IMR-90 (cell line): ENCODE measurements at regions not wholly inside any gene's neighbourhood (a gene's known extent, or its start where the extent isn't known, plus 50 kb on each side); places are given as distances from the start of the nearest gene placed in this dataset.

ENCODE experiments used
- ATAC-seq: fragments of 200-7000 bp; cut with Tn5 transposase; 2 replicates; pipeline ENCODE4 v1.9.1; 2020; ENCODE audit warnings: low read depth, mild to moderate bottlenecking, moderate library complexity
- BruUV-seq: library from RNA; stranded (reverse); fragments of 400-500 nt; replicated peaks from 2 replicates; lab custom pipeline; 2021; lab: Mats Ljungman, UMichigan
- CTCF ChIA-PET: fragments of 300-600 bp; formaldehyde crosslinking; extraction: SDS; loops from one replicate; lab custom pipeline; 2021; ENCODE audit warnings: antibody characterized with exemption; lab: Yijun Ruan, JAX
- POLR2A ChIA-PET: fragments of 300-600 bp; sonication (Branson Sonifier 250); formaldehyde crosslinking; loops from one replicate; lab custom pipeline; 2022; ENCODE audit warnings: antibody characterized with exemption; ENCODE audit not compliant: unreplicated experiment; lab: Charles Lee
- DNase-seq: peaks from one replicate; pipeline ENCODE4 v3.0.0; 2013
- H2AFZ ChIP-seq: replicated peaks from 2 replicates; pipeline ENCODE3; 2013; ENCODE audit warnings: low read length, mild to moderate bottlenecking; ENCODE audit not compliant: poor library complexity
- H2AK5ac ChIP-seq: 2 replicates; pipeline ENCODE4 v1.6.1; 2013; ENCODE audit warnings: low read depth, low read length, inconsistent platforms
- H2AK9ac ChIP-seq: replicated peaks from 2 replicates; pipeline ENCODE3; 2013; ENCODE audit warnings: mild to moderate bottlenecking, low read depth, low read length, moderate library complexity; ENCODE audit not compliant: poor library complexity
- H2BK120ac ChIP-seq: 2 replicates; pipeline ENCODE4 v1.6.1; 2013; ENCODE audit warnings: low read depth, low read length, inconsistent platforms
- H2BK15ac ChIP-seq: 3 replicates; pipeline ENCODE4 v1.6.1; 2013; ENCODE audit warnings: low read depth, low read length, inconsistent platforms
- H2BK20ac ChIP-seq: 2 replicates; pipeline ENCODE4 v1.6.1; 2013; ENCODE audit warnings: low read depth, mild to moderate bottlenecking, inconsistent platforms, low read length, moderate library complexity
- H2BK5ac ChIP-seq: 2 replicates; pipeline ENCODE4 v1.6.1; 2013; ENCODE audit warnings: mild to moderate bottlenecking, low read depth, low read length, inconsistent platforms; ENCODE audit not compliant: poor library complexity, severe bottlenecking
- H3K14ac ChIP-seq: replicated peaks from 2 replicates; pipeline ENCODE4 v1.6.1; 2013; ENCODE audit warnings: low read depth, low read length, inconsistent platforms
- H3K18ac ChIP-seq: 2 replicates; pipeline ENCODE4 v1.6.1; 2013; ENCODE audit warnings: low read depth, low read length, control low read depth
- H3K23ac ChIP-seq: 2 replicates; pipeline ENCODE4 v1.6.1; 2013; ENCODE audit warnings: low read depth, low read length, inconsistent platforms
- H3K27ac ChIP-seq: 2 replicates; pipeline ENCODE4 v1.5.1; 2013; ENCODE audit warnings: mild to moderate bottlenecking, control low read depth, low read length; ENCODE audit not compliant: insufficient read depth
- H3K27me3 ChIP-seq: 2 replicates; pipeline ENCODE4 v1.6.1; 2013; ENCODE audit warnings: low read length; ENCODE audit not compliant: control insufficient read depth, insufficient read depth
- H3K36me3 ChIP-seq: 2 replicates; pipeline ENCODE4 v1.6.1; 2013; ENCODE audit warnings: low read length, mixed read lengths; ENCODE audit not compliant: control insufficient read depth, insufficient read depth
- H3K4ac ChIP-seq: 2 replicates; pipeline ENCODE4 v1.6.1; 2013; ENCODE audit warnings: low read depth, low read length, inconsistent platforms
- H3K4me1 ChIP-seq: 2 replicates; pipeline ENCODE4 v1.6.1; 2013; ENCODE audit warnings: low read length, mixed read lengths; ENCODE audit not compliant: control insufficient read depth, insufficient read depth
- H3K4me2 ChIP-seq: 2 replicates; pipeline ENCODE4 v1.6.1; 2013; ENCODE audit warnings: low read depth, mild to moderate bottlenecking, control low read depth, low read length, moderate library complexity
- H3K4me3 ChIP-seq: 2 replicates; pipeline ENCODE4 v1.5.1; 2013; ENCODE audit warnings: low read depth, mild to moderate bottlenecking, control low read depth, low read length, moderate library complexity; ENCODE audit not compliant: insufficient read depth
- H3K56ac ChIP-seq: 2 replicates; pipeline ENCODE4 v1.6.1; 2013; ENCODE audit warnings: low read length, inconsistent platforms; ENCODE audit not compliant: insufficient read depth; ENCODE audit errors: extremely low read depth
- H3K79me1 ChIP-seq, 2 experiments: 2 replicates each; pipeline ENCODE4 v1.6.1; 2013; ENCODE audit warnings: low read length in 2 of 2, inconsistent platforms in 1 of 2, low read depth in 1 of 2
- H3K9ac ChIP-seq: 2 replicates; pipeline ENCODE4 v1.6.1; 2013; ENCODE audit warnings: low read depth, low read length, control low read depth
- H3K9me1 ChIP-seq: 2 replicates; pipeline ENCODE4 v1.6.1; 2013; ENCODE audit warnings: low read length, inconsistent platforms; ENCODE audit not compliant: insufficient read depth
- H3K9me3 ChIP-seq: 2 replicates; pipeline ENCODE4 v1.6.1; 2013; ENCODE audit warnings: low read length; ENCODE audit not compliant: control insufficient read depth, insufficient read depth
- H4K20me1 ChIP-seq: 2 replicates; pipeline ENCODE4 v1.6.1; 2013; ENCODE audit warnings: low read length, inconsistent platforms; ENCODE audit not compliant: insufficient read depth
- H4K5ac ChIP-seq: 2 replicates; pipeline ENCODE4 v1.6.1; 2013; ENCODE audit warnings: mild to moderate bottlenecking, low read depth, low read length, control low read depth
- H4K8ac ChIP-seq, 2 experiments: 2 replicates each; pipeline ENCODE4 v1.6.1; 2013; ENCODE audit warnings: low read depth in 2 of 2, low read length in 2 of 2, control low read depth in 1 of 2, inconsistent platforms in 1 of 2
- H4K91ac ChIP-seq: 2 replicates; pipeline ENCODE4 v1.6.1; 2013; ENCODE audit warnings: low read depth, low read length, inconsistent platforms; ENCODE audit not compliant: insufficient read depth
- BHLHE40 ChIP-seq: fragments of 150-350 bp; IDR thresholded peaks from 2 replicates; pipeline ENCODE4 v1.6.1; 2016; ENCODE audit warnings: mild to moderate bottlenecking, low read depth, low read length
- CEBPB ChIP-seq: IDR thresholded peaks from 2 replicates; pipeline ENCODE4 v1.6.1; 2012; ENCODE audit warnings: low read depth, low read length, improper control_type of control experiment
- CHD1 ChIP-seq: IDR thresholded peaks from 2 replicates; pipeline ENCODE4 v1.6.1; 2012; ENCODE audit warnings: low read depth, low read length, improper control_type of control experiment
- CTCF ChIP-seq: conservative IDR thresholded peaks from 2 replicates; pipeline ENCODE4 v1.5.1; 2012; ENCODE audit warnings: mild to moderate bottlenecking, low read depth, low read length, improper control_type of control experiment
- ELK1 ChIP-seq: fragments of 150-350 bp; IDR thresholded peaks from 2 replicates; pipeline ENCODE4 v1.6.1; 2016; ENCODE audit warnings: low read depth, mild to moderate bottlenecking, low read length, moderate library complexity, borderline replicate concordance
- FOS ChIP-seq: fragments of 150-350 bp; IDR thresholded peaks from 2 replicates; pipeline ENCODE4 v1.6.1; 2016; ENCODE audit warnings: low read depth, low read length
- MAFK ChIP-seq: IDR thresholded peaks from 2 replicates; pipeline ENCODE4 v1.6.1; 2012; ENCODE audit warnings: low read depth, low read length, improper control_type of control experiment
- MAZ ChIP-seq: IDR thresholded peaks from 2 replicates; pipeline ENCODE4 v1.6.1; 2012; ENCODE audit warnings: low read depth, mild to moderate bottlenecking, low read length, improper control_type of control experiment, moderate library complexity, borderline replicate concordance
- MXI1 ChIP-seq: IDR thresholded peaks from 2 replicates; pipeline ENCODE4 v1.6.1; 2012; ENCODE audit warnings: low read depth, mild to moderate bottlenecking, low read length, moderate library complexity, borderline replicate concordance
- NFE2L2 ChIP-seq: fragments of 150-350 bp; IDR thresholded peaks from 2 replicates; pipeline ENCODE4 v1.6.1; 2016; ENCODE audit warnings: low read depth, mild to moderate bottlenecking, low read length
- POLR2A ChIP-seq: IDR thresholded peaks from 2 replicates; pipeline ENCODE4 v1.6.1; 2012; ENCODE audit warnings: mild to moderate bottlenecking, low read depth, low read length
- RAD21 ChIP-seq: IDR thresholded peaks from 2 replicates; pipeline ENCODE4 v1.6.1; 2012; ENCODE audit warnings: low read length, improper control_type of control experiment
- RCOR1 ChIP-seq: IDR thresholded peaks from 2 replicates; pipeline ENCODE4 v1.6.1; 2012; ENCODE audit warnings: mild to moderate bottlenecking, low read length, improper control_type of control experiment; ENCODE audit not compliant: insufficient replicate concordance
- RFX5 ChIP-seq: IDR thresholded peaks from 2 replicates; pipeline ENCODE4 v1.8.0; 2012; ENCODE audit warnings: low read depth, mild to moderate bottlenecking, low read length, moderate library complexity
- SMC3 ChIP-seq: fragments of 150-350 bp; IDR thresholded peaks from 2 replicates; pipeline ENCODE4 v1.6.1; 2016; ENCODE audit warnings: low read depth, mild to moderate bottlenecking, antibody characterized with exemption, low read length, moderate library complexity
- USF2 ChIP-seq: fragments of 150-350 bp; IDR thresholded peaks from 2 replicates; pipeline ENCODE4 v1.6.1; 2017; ENCODE audit warnings: mild to moderate bottlenecking, antibody characterized with exemption, low read length, low read depth
- WGBS, 2 experiments: methylation state at CpG; one replicate each; pipeline versions ENCODE4 v1.1.5 to v1.1.7; 2013; ENCODE audit warnings: missing lambda C conversion rate in 2 of 2; ENCODE audit not compliant: insufficient read length in 1 of 2; ENCODE audit errors: extremely low coverage in 2 of 2; 5-methylcytosine and 5-hydroxymethylcytosine counted together
- dilution Hi-C: fragments of 300-500 bp; cut with HindIII; formaldehyde crosslinking; loops from one replicate; pipeline ENCODE4 v1.14.3; 2018; ENCODE audit warnings: low sequenced_read_pairs; ENCODE audit not compliant: unreplicated experiment
- in situ Hi-C: fragments of 300-500 bp; cut with MboI; formaldehyde crosslinking; loops from 3 replicates; pipeline ENCODE4 v1.14.3; 2019; ENCODE audit warnings: low sequenced_read_pairs, inconsistent platforms, mixed read lengths
- intact Hi-C: fragments of 100-400 bp; cut with micrococcal nuclease; formaldehyde crosslinking; loops from 2 replicates; pipeline ENCODE4 v1.10.0; 2022

GRCh38 chr2:5473635-5474034, 218.5 kb upstream of the SOX11 start:
- Histone ChIP-seq H3K27ac (no peak overlapping the region), H3K18ac (no peak overlapping the region), H2BK5ac (no peak overlapping the region), H3K9ac (no peak overlapping the region), H3K4me1 (no peaks in the 10 kb centered on the region), H2BK120ac (no peak overlapping the region), H3K4ac (no peak overlapping the region), H4K5ac (no peak overlapping the region), H3K23ac (no peak overlapping the region), H2AFZ (no peak overlapping the region), H2AK9ac (no peak overlapping the region), H3K79me1 (no peaks in the 10 kb centered on the region), H3K36me3 (no peaks in the 10 kb centered on the region), H4K20me1 (no peaks in the 10 kb centered on the region), H2AK5ac (no peak overlapping the region), H3K9me3 (peaks cover 3% of the 10 kb centered on the region; the same call in 1 of the 2 replicates), H3K4me2 (no peak overlapping the region), H4K91ac (no peak overlapping the region), H3K56ac (no peak overlapping the region), H2BK15ac (no peak overlapping the region), H3K27me3 (no peaks in the 10 kb centered on the region), H3K9me1 (no peaks in the 10 kb centered on the region), H2BK20ac (no peak overlapping the region), H3K14ac (no peak overlapping the region), H3K4me3 (no peak overlapping the region), H4K8ac (no peak overlapping the region)
- ChIA-PET POLR2A (no interaction called here), CTCF (no interaction called here)
- intact Hi-C loops: no loop called here
- in situ Hi-C loops: no loop called here
- no peak for TF ChIP-seq NFE2L2
- no peak for TF ChIP-seq MAFK
- no peak for TF ChIP-seq CTCF
- TF ChIP-seq CEBPB: no peak
- TF ChIP-seq SMC3: no peak
- TF ChIP-seq MXI1: no peak
- TF ChIP-seq BHLHE40: no peak
- TF ChIP-seq RAD21: no peak
- TF ChIP-seq MAZ: no peak
- TF ChIP-seq RFX5: no peak
- no peak for TF ChIP-seq POLR2A
- no peak for TF ChIP-seq CHD1
- no peak for TF ChIP-seq ELK1
- TF ChIP-seq USF2: no peak
- no peak for TF ChIP-seq FOS
- TF ChIP-seq RCOR1: no peak
- dilution Hi-C loops: no loop called here
- BruUV-seq: no TSS peak
- ATAC-seq (no peak), DNase-seq (no peak)
- 0% methylated on average over 1 of the region's 6 CpGs; no CpG with 5 or more reads in 1 of the 2 experiments for WGBS, 2 experiments
